H9 (cell line): ENCODE measurements at regions not wholly inside any gene's neighbourhood (a gene's known extent, or its start where the extent isn't known, plus 50 kb on each side); places are given as distances from the start of the nearest gene placed in this dataset.

Experiments
- DNase-seq: peaks from one replicate; pipeline ENCODE4 v3.0.0-alpha.2; 2017
- H2AFZ ChIP-seq: one replicate; pipeline ENCODE4 v1.6.1; 2013; ENCODE audit warnings: mild to moderate bottlenecking, low read length, control low read depth, moderate library complexity
- H2AK5ac ChIP-seq: 2 replicates; pipeline ENCODE4 v1.6.1; 2013; ENCODE audit warnings: low read length, control low read depth, mixed read lengths; ENCODE audit not compliant: insufficient read length
- H2BK120ac ChIP-seq: one replicate; pipeline ENCODE4 v1.6.1; 2013; ENCODE audit warnings: low read depth, mild to moderate bottlenecking, low read length, control low read depth, inconsistent platforms; ENCODE audit not compliant: poor library complexity, severe bottlenecking
- H2BK12ac ChIP-seq: 2 replicates; pipeline ENCODE4 v1.6.1; 2013; ENCODE audit warnings: low read length, control low read depth, mixed read lengths, low read depth; ENCODE audit not compliant: insufficient read length
- H2BK15ac ChIP-seq: 2 replicates; pipeline ENCODE4 v1.6.1; 2013; ENCODE audit warnings: low read depth, low read length, control low read depth
- H2BK20ac ChIP-seq: one replicate; pipeline ENCODE4 v1.6.1; 2013; ENCODE audit warnings: low read depth, mild to moderate bottlenecking, low read length, control low read depth, inconsistent platforms; ENCODE audit not compliant: poor library complexity, severe bottlenecking
- H2BK5ac ChIP-seq: 2 replicates; pipeline ENCODE4 v1.6.1; 2013; ENCODE audit warnings: low read length, control low read depth, mixed read lengths; ENCODE audit not compliant: insufficient read length
- H3K14ac ChIP-seq: 2 replicates; pipeline ENCODE4 v1.6.1; 2013; ENCODE audit warnings: low read length, control low read depth; ENCODE audit not compliant: insufficient read depth
- H3K18ac ChIP-seq: 2 replicates; pipeline ENCODE4 v1.6.1; 2013; ENCODE audit warnings: low read depth, mild to moderate bottlenecking, mixed read lengths, low read length, control low read depth; ENCODE audit not compliant: insufficient read length
- H3K23ac ChIP-seq: 2 replicates; pipeline ENCODE4 v1.6.1; 2013; ENCODE audit warnings: low read length, control low read depth, mixed read lengths, low read depth; ENCODE audit not compliant: insufficient read length
- H3K23me2 ChIP-seq: 2 replicates; pipeline ENCODE4 v1.6.1; 2013; ENCODE audit warnings: low read depth, mild to moderate bottlenecking, mixed read lengths, low read length, control low read depth; ENCODE audit not compliant: insufficient read length, poor library complexity, severe bottlenecking
- H3K27ac ChIP-seq: 2 replicates; pipeline ENCODE4 v1.5.1; 2013; ENCODE audit warnings: low read length, control low read depth, mixed read lengths, low read depth; ENCODE audit not compliant: insufficient read length
- H3K27me3 ChIP-seq: 2 replicates; pipeline ENCODE4 v1.6.1; 2013; ENCODE audit warnings: low read length, control low read depth, inconsistent platforms; ENCODE audit not compliant: insufficient read depth
- H3K4ac ChIP-seq: 2 replicates; pipeline ENCODE4 v1.6.1; 2013; ENCODE audit warnings: low read depth, mild to moderate bottlenecking, control low read depth, inconsistent platforms, low read length, moderate library complexity
- H3K4me1 ChIP-seq: 2 replicates; pipeline ENCODE4 v1.6.1; 2013; ENCODE audit warnings: low read length, control low read depth, inconsistent platforms; ENCODE audit not compliant: insufficient read depth
- H3K4me2 ChIP-seq: 2 replicates; pipeline ENCODE4 v1.6.1; 2013; ENCODE audit warnings: low read length, control low read depth, mixed read lengths; ENCODE audit not compliant: insufficient read length, insufficient read depth
- H3K56ac ChIP-seq: 2 replicates; pipeline ENCODE4 v1.6.1; 2013; ENCODE audit warnings: low read depth, mild to moderate bottlenecking, mixed read lengths, low read length, control low read depth; ENCODE audit not compliant: insufficient read length
- H3K79me1 ChIP-seq: 2 replicates; pipeline ENCODE4 v1.6.1; 2013; ENCODE audit warnings: low read depth, mild to moderate bottlenecking, moderate library complexity, low read length, control low read depth, inconsistent platforms; ENCODE audit not compliant: insufficient read depth, poor library complexity, severe bottlenecking
- H3K79me2 ChIP-seq: 2 replicates; pipeline ENCODE4 v1.6.1; 2013; ENCODE audit warnings: low read length, control low read depth, inconsistent platforms; ENCODE audit not compliant: insufficient read depth
- H3K9ac ChIP-seq: 2 replicates; pipeline ENCODE4 v1.6.1; 2013; ENCODE audit warnings: low read length, control low read depth, mixed read lengths; ENCODE audit not compliant: insufficient read length; ENCODE audit errors: extremely low read depth
- H3K9me3 ChIP-seq: one replicate; pipeline ENCODE4 v1.6.1; 2013; ENCODE audit warnings: low read depth, low read length, inconsistent platforms; ENCODE audit not compliant: control insufficient read depth
- H3T11ph ChIP-seq: one replicate; pipeline ENCODE4 v1.6.1; 2013; ENCODE audit warnings: mild to moderate bottlenecking, low read length, control low read depth, inconsistent platforms
- H4K20me1 ChIP-seq: one replicate; pipeline ENCODE4 v1.6.1; 2013; ENCODE audit not compliant: control insufficient read depth, insufficient read length, insufficient read depth
- H4K5ac ChIP-seq: 2 replicates; pipeline ENCODE4 v1.6.1; 2013; ENCODE audit warnings: low read depth, mild to moderate bottlenecking, mixed read lengths, low read length, control low read depth; ENCODE audit not compliant: insufficient read length
- H4K8ac ChIP-seq: replicated peaks from 2 replicates; pipeline ENCODE4 v1.6.1; 2013; ENCODE audit warnings: low read length, control low read depth, mixed read lengths, low read depth; ENCODE audit not compliant: insufficient read length
- H4K91ac ChIP-seq: 2 replicates; pipeline ENCODE4 v1.6.1; 2013; ENCODE audit warnings: low read depth, mild to moderate bottlenecking, moderate library complexity, mixed read lengths, low read length, control low read depth; ENCODE audit not compliant: insufficient read length
- H3K27ac Mint-ChIP-seq, 3 experiments: 2 replicates in 2 of 3; 3 replicates in 1 of 3; pipeline ENCODE4 v1.8.0; 2020 to 2021; ENCODE audit warnings: mixed read lengths in 3 of 3, mild to moderate bottlenecking in 1 of 3, moderate library complexity in 1 of 3
- H3K27me3 Mint-ChIP-seq: 2 replicates; pipeline ENCODE4 v1.8.0; 2021; ENCODE audit warnings: low read depth, mild to moderate bottlenecking, moderate library complexity, mixed read lengths
- H3K36me3 Mint-ChIP-seq, 3 experiments: 2 replicates in 2 of 3; 3 replicates in 1 of 3; pipeline ENCODE4 v1.8.0; 2020 to 2021; ENCODE audit warnings: low read depth in 3 of 3, mixed read lengths in 3 of 3; ENCODE audit not compliant: insufficient read depth in 1 of 3
- H3K4me1 Mint-ChIP-seq, 2 experiments: 2 replicates each; pipeline ENCODE4 v1.8.0; 2020; ENCODE audit warnings: mixed read lengths in 2 of 2
- H3K4me3 Mint-ChIP-seq, 2 experiments: 2 replicates in 1 of 2; 3 replicates in 1 of 2; pipeline ENCODE4 v1.8.0; 2020 to 2021; ENCODE audit warnings: mild to moderate bottlenecking in 2 of 2, mixed read lengths in 2 of 2, moderate library complexity in 1 of 2
- H3K9me3 Mint-ChIP-seq, 2 experiments: 2 replicates in 1 of 2; 3 replicates in 1 of 2; pipeline ENCODE4 v1.8.0; 2020; ENCODE audit warnings: mild to moderate bottlenecking in 2 of 2, mixed read lengths in 2 of 2, moderate library complexity in 1 of 2
- CTCF ChIP-seq: fragments of 200-600 bp; sonication (generic); conservative IDR thresholded peaks from 3 replicates; pipeline ENCODE4 v1.8.0; 2021; ENCODE audit warnings: antibody characterized with exemption, mild to moderate bottlenecking
- WGBS: extraction: QIAGEN DNeasy Blood & Tissue Kit; methylation state at CpG from one replicate; pipeline ENCODE4 v1.1.7; 2013; ENCODE audit warnings: missing lambda C conversion rate, low lambda C conversion rate, mixed read lengths; ENCODE audit not compliant: insufficient read length; ENCODE audit errors: extremely low coverage; 5-methylcytosine and 5-hydroxymethylcytosine counted together

DNA sequence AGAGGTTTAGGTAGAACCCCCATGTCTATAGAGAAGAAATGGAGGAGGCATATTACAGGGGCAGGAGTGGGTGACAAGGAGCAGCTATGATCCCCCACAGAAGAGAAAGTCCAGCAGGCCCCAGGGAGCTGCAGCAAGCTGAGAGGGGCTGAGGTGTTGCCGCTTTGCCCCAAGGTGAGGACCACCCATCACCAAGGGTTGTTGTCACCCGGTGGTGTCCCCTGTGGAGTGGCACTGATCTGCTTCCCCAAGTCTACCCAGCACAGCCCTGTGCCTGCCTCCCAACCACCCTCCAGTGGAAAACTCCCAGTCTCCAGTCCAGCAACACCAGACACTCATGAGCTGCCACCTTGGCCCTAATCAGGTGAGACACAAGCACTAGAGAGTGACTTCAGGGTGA is 149.3 kb upstream of the NOCT start:
- Histone ChIP-seq H3K79me2 (no peaks in the 10 kb centered on the region), H3K56ac (no peak overlapping the region), H4K8ac (no peak overlapping the region), H3K4me2 (no peak overlapping the region), H3K9ac (no peak overlapping the region), H2BK15ac (no peak overlapping the region), H2AFZ (no peak overlapping the region), H3K27ac (no peak overlapping the region), H4K20me1 (no peaks in the 10 kb centered on the region), H3K23ac (no peak overlapping the region), H3K27me3 (no peaks in the 10 kb centered on the region; the same call in 1 of the 2 replicates), H3K79me1 (no peaks in the 10 kb centered on the region), H4K91ac (no peak overlapping the region), H4K5ac (no peak overlapping the region), H2BK20ac (no peak overlapping the region), H2BK12ac (no peak overlapping the region), H3K14ac (no peak overlapping the region), H3K18ac (no peak overlapping the region), H3K4me1 (no peaks in the 10 kb centered on the region; the same call in 1 of the 2 replicates), H3K9me3 (no peaks in the 10 kb centered on the region), H2BK120ac (no peak overlapping the region), H2BK5ac (no peak overlapping the region), H2AK5ac (no peak overlapping the region), H3T11ph (no peak overlapping the region), H3K23me2 (no peaks in the 10 kb centered on the region), H3K4ac (no peak overlapping the region)
- no peak overlapping the region for H3K4me3 Mint-ChIP-seq
- TF ChIP-seq CTCF: no peak
- peaks cover 2% of the 10 kb centered on the region; the same call in 1 of the 2 replicates for H3K27me3 Mint-ChIP-seq
- WGBS: no CpG with 5 or more reads among the region's 2 CpGs
- H3K4me1 Mint-ChIP-seq: peaks cover 18 to 19% of the 10 kb centered on the region in 2 experiments
- no peak overlapping the region for H3K27ac Mint-ChIP-seq
- DNase-seq: no peak
- H3K9me3 Mint-ChIP-seq: no peaks in the 10 kb centered on the region
- no peaks in the 10 kb centered on the region for H3K36me3 Mint-ChIP-seq
